ENCODE measurements at regions not wholly inside any gene's neighbourhood (a gene's known extent, or its start where the extent isn't known, plus 50 kb on each side); places are given as distances from the start of the nearest gene placed in this dataset.

DNA sequence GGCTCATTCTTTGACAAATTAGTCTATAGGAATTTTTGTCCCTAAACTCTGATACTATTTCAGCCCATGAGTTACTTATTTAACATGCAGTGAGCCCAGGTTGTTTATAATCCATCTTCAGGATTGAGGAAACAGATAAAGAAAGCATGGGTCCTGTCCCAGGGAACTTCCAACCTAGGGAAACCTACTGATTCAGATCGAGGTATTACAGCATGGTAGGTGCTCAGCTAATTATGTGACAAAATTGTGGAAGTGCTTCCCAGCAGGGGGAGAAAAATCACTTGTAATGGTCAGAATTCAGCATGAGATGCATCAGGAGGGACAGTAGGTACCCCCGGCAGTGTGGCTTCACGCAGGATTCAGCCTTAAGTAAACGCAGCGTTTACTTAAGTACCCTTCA lies 171.3 kb downstream of the NUFIP1 start:
- TF ChIP-seq EZH2 (IDR thresholded peaks at IDR 0.05; ENCODE audit: borderline replicate concordance, low read length), result no peak
- TF ChIP-seq CTCF (IDR thresholded peaks at IDR 0.05; ENCODE audit: low read length), result no peak

Measured in OCI-LY1 (cell line).